Nephron (organoid): ENCODE measurements at regions not wholly inside any gene's neighbourhood (a gene's known extent, or its start where the extent isn't known, plus 50 kb on each side); places are given as distances from the start of the nearest gene placed in this dataset.

Experiments used
- H3K27ac Mint-ChIP-seq, 3 experiments: 2 replicates each; pipeline ENCODE4 v1.8.0; 2020; ENCODE audit warnings: mixed read lengths in 3 of 3, mild to moderate bottlenecking in 2 of 3, moderate library complexity in 1 of 3
- H3K27me3 Mint-ChIP-seq: 2 replicates; pipeline ENCODE4 v1.8.0; 2021; ENCODE audit warnings: low read depth, mild to moderate bottlenecking, moderate library complexity, mixed read lengths
- H3K36me3 Mint-ChIP-seq: 2 replicates; pipeline ENCODE4 v1.8.0; 2020; ENCODE audit warnings: low read depth, mixed read lengths
- H3K4me1 Mint-ChIP-seq: 2 replicates; pipeline ENCODE4 v1.8.0; 2020; ENCODE audit warnings: mixed read lengths
- H3K4me3 Mint-ChIP-seq, 3 experiments: 2 replicates each; pipeline ENCODE4 v1.8.0; 2020; ENCODE audit warnings: mild to moderate bottlenecking in 3 of 3, mixed read lengths in 3 of 3, moderate library complexity in 2 of 3
- H3K9me3 Mint-ChIP-seq: 2 replicates; pipeline ENCODE4 v1.8.0; 2020; ENCODE audit warnings: mixed read lengths
- TF ChIP-seq, protein P1 (sequence below), 3 experiments: fragments of 200-600 bp; sonication (generic); IDR thresholded peaks; one replicate each; pipeline ENCODE4 v1.5.0; 2021; ENCODE audit warnings: antibody characterized with exemption in 3 of 3; ENCODE audit not compliant: unreplicated experiment in 3 of 3

DNA sequence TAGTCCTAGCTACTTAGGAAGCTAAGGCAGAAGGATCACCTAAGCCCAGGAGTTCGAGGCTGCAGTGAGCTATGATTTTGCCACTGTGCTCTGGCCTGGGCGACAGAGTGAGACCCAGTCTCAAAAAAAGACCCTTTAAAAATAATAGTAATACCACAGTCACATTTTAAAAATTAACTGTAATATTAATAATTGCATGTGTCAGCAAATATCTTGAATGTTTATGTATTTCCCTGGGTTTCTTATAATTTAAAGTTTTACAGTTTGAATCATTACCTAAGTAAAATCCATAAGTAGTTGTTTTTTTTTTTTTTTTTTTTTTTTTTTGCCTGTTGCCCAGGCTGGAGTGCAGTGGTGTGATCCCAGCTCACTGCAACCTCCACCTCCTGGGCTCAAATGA lies 69.2 kb downstream of the LYZL2 start:
- no peaks in the 10 kb centered on the region for H3K36me3 Mint-ChIP-seq
- H3K4me1 Mint-ChIP-seq, result no peaks in the 10 kb centered on the region
- peaks cover 4% of the 10 kb centered on the region for H3K27me3 Mint-ChIP-seq
- H3K27ac Mint-ChIP-seq, result no peak overlapping the region
- H3K4me3 Mint-ChIP-seq, result no peak overlapping the region
- TF ChIP-seq, protein P1, sequence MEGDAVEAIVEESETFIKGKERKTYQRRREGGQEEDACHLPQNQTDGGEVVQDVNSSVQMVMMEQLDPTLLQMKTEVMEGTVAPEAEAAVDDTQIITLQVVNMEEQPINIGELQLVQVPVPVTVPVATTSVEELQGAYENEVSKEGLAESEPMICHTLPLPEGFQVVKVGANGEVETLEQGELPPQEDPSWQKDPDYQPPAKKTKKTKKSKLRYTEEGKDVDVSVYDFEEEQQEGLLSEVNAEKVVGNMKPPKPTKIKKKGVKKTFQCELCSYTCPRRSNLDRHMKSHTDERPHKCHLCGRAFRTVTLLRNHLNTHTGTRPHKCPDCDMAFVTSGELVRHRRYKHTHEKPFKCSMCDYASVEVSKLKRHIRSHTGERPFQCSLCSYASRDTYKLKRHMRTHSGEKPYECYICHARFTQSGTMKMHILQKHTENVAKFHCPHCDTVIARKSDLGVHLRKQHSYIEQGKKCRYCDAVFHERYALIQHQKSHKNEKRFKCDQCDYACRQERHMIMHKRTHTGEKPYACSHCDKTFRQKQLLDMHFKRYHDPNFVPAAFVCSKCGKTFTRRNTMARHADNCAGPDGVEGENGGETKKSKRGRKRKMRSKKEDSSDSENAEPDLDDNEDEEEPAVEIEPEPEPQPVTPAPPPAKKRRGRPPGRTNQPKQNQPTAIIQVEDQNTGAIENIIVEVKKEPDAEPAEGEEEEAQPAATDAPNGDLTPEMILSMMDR (IDR thresholded peaks at IDR 0.05; ENCODE audit: unreplicated experiment in 3 of 3), result no peak
- H3K9me3 Mint-ChIP-seq, result peaks cover 12% of the 10 kb centered on the region

DNA sequence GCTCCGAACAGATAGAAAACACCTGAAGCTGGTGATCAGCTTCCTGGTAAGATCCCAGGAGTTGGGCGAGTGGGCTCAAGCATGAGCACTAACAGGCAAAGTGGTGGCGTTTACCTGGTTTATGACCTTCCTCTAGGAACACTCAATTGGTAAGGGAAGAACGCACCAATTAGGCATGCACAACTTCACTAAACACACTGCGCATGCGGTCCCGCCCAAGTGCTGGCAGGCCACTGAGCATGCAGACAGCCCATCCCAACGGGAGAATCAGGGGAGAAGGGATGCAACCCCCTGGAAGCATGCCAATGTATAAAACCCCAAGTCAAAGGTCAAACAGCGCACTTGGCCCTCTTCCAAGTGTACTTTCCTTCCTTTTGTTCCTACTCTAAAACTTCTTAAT lies 70.4 kb downstream of the LYZL2 start:
- TF ChIP-seq, protein P1 (IDR thresholded peaks at IDR 0.05; ENCODE audit: unreplicated experiment in 3 of 3), result no peak
- Mint-ChIP-seq H3K36me3 (no peaks in the 10 kb centered on the region), H3K4me3 (no peak overlapping the region), H3K27ac (no peak overlapping the region), H3K4me1 (peaks cover 3% of the 10 kb centered on the region), H3K27me3 (peaks cover 4% of the 10 kb centered on the region), H3K9me3 (peaks cover 12% of the 10 kb centered on the region)

DNA sequence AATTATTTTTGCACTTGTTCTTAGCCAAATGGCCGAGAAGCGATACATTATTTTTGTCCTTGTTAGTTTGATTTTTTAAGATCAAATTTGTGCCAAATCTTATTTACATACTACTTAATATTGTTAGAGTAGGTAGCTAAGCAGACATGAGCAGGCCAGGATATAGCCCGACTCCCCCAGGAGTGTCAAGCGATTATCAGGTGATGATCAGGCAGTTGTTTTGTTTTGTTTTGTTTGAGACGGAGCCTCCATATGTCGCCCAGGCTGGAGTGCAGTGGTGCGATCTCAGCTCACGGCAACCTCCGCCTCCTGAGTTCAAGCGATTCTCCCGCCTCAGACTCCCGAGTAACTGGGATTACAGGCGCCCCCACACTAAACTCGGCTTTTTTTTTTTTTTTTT lies 71.1 kb downstream of the LYZL2 start:
- no peaks in the 10 kb centered on the region for H3K36me3 Mint-ChIP-seq
- H3K27me3 Mint-ChIP-seq, result peaks cover 2% of the 10 kb centered on the region
- H3K4me1 Mint-ChIP-seq, result peaks cover 11% of the 10 kb centered on the region
- H3K27ac Mint-ChIP-seq, result no peak overlapping the region
- H3K4me3 Mint-ChIP-seq, result no peak overlapping the region
- TF ChIP-seq, protein P1 (IDR thresholded peaks at IDR 0.05; ENCODE audit: unreplicated experiment in 3 of 3), result no peak
- H3K9me3 Mint-ChIP-seq, result peaks cover 12% of the 10 kb centered on the region

DNA sequence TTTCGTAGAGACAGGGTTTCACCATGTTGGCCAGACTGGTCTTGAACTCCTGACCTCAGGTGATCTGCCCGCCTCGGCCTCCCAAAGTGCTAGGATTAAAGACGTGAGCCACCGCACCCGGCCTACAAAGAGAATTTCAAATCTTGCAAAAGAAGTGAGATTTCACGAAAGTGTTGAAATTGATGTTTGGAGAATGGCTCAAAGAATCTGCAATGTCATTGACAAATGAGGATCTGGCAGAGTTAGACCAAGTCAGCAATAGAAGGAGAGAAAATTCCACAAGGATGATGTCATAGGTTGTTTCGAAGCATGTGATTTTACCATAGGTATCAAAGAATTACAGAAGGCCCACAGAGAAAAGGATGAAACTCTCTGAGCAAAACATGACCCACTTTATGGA lies 71.7 kb downstream of the LYZL2 start:
- TF ChIP-seq, protein P1 (IDR thresholded peaks at IDR 0.05; ENCODE audit: unreplicated experiment in 3 of 3), result no peak
- peaks cover 16% of the 10 kb centered on the region for H3K4me1 Mint-ChIP-seq
- H3K27me3 Mint-ChIP-seq, result no peaks in the 10 kb centered on the region
- H3K36me3 Mint-ChIP-seq, result no peaks in the 10 kb centered on the region
- no peak overlapping the region for H3K4me3 Mint-ChIP-seq
- peaks cover 12% of the 10 kb centered on the region for H3K9me3 Mint-ChIP-seq
- no peak overlapping the region for H3K27ac Mint-ChIP-seq

DNA sequence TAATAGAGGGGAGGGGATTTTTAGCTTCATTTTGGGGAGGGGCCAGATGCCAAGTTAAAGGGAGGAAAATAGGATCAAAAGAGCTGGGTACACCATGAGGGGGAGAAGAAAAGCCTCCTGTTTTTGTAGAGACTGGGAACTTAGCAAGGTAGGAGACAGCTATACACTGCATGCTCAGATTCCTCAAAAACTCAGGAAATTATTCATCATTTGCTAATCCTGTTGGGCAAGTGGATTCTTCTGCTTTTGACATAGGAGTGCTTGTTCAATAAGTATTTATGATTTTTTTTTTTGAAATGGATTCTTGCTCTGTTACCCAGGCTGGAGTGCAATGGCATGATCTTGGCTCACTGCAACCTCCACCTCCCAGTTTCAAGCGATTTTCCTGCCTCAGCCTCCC lies 73.4 kb downstream of the LYZL2 start:
- Mint-ChIP-seq H3K27me3 (no peaks in the 10 kb centered on the region), H3K4me3 (no peak overlapping the region), H3K36me3 (no peaks in the 10 kb centered on the region), H3K4me1 (peaks cover 19% of the 10 kb centered on the region), H3K9me3 (peaks cover 12% of the 10 kb centered on the region), H3K27ac (no peak overlapping the region)
- TF ChIP-seq, protein P1 (IDR thresholded peaks at IDR 0.05; ENCODE audit: unreplicated experiment in 3 of 3), result no peak

DNA sequence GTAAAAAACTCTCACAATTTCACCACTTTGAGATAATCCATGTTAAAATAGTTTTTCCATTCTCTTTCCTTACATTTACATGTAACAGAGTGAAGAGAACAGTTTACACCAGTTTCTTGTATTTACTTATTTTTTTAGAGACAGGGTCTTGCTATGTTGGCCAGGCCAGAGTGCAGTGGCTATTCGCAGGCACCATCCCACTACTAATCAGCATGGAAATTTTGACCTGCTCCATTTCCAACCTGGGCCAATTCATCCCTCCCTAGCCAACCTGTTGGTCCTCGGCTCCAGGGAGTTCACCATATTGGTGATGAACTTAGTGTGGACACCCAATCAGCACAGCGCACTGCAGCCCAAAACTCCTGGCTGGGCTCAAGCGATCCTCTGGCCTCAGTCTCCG lies 74.1 kb downstream of the LYZL2 start:
- H3K27me3 Mint-ChIP-seq, result no peaks in the 10 kb centered on the region
- TF ChIP-seq, protein P1 (IDR thresholded peaks at IDR 0.05; ENCODE audit: unreplicated experiment in 3 of 3), result no peak
- H3K4me3 Mint-ChIP-seq, result no peak overlapping the region
- no peaks in the 10 kb centered on the region for H3K36me3 Mint-ChIP-seq
- H3K4me1 Mint-ChIP-seq, result peaks cover 19% of the 10 kb centered on the region
- H3K27ac Mint-ChIP-seq, result no peak overlapping the region
- peaks cover 11% of the 10 kb centered on the region for H3K9me3 Mint-ChIP-seq
